ENCODE measurements at regions not wholly inside any gene's neighbourhood (a gene's known extent, or its start where the extent isn't known, plus 50 kb on each side); places are given as distances from the start of the nearest gene placed in this dataset.

DNA sequence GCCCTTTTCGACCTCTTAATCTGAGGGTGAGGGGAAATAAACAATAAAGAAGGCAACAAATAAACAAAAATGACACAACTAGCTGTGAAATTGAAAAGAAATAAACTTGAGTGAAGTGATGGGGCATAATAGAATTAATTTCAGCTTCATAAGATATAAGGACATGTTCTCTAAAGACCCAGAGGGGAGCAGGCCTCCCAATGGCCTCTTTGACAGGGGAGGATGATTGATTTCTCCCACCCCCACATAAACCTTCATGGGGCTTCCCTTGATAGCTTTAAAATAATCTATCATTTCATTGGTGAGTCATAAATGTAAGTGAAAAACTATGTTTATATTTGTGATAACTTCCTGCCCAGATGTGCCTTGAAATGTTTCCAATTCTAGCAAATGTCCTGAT lies 226.3 kb upstream of the RAG2 start:
- no peak for ATAC-seq
- 68 to 74% (median 73%) methylated on average over 1 of the region's 1 CpG for WGBS, 3 donors
- Histone ChIP-seq H3K27me3 (ENCODE audit: insufficient read depth in 3 of 3, low read length in 2 of 3) (peaks cover 0 to 3% (median 0%) of the 10 kb centered on the region in 3 donors), H3K4me1 (no peaks in the 10 kb centered on the region), H3K4me3 (no peak overlapping the region), H3K9me3 (no peaks in the 10 kb centered on the region), H3K27ac (no peak overlapping the region), H3K36me3 (ENCODE audit: insufficient read depth in 1 of 2, low read depth in 1 of 2) (no peaks in the 10 kb centered on the region)
- TF ChIP-seq, protein P1, sequence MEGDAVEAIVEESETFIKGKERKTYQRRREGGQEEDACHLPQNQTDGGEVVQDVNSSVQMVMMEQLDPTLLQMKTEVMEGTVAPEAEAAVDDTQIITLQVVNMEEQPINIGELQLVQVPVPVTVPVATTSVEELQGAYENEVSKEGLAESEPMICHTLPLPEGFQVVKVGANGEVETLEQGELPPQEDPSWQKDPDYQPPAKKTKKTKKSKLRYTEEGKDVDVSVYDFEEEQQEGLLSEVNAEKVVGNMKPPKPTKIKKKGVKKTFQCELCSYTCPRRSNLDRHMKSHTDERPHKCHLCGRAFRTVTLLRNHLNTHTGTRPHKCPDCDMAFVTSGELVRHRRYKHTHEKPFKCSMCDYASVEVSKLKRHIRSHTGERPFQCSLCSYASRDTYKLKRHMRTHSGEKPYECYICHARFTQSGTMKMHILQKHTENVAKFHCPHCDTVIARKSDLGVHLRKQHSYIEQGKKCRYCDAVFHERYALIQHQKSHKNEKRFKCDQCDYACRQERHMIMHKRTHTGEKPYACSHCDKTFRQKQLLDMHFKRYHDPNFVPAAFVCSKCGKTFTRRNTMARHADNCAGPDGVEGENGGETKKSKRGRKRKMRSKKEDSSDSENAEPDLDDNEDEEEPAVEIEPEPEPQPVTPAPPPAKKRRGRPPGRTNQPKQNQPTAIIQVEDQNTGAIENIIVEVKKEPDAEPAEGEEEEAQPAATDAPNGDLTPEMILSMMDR (IDR thresholded peaks at IDR 0.05): no peak
- DNase-seq: no peak
- intact Hi-C loops (cut with DNase I): no loop called here

GRCh38 chr11:36822829-36823228 lies 224.8 kb upstream of the RAG2 start:
- ATAC-seq: no peak
- DNase-seq: no peak
- Histone ChIP-seq H3K27me3 (ENCODE audit: insufficient read depth in 3 of 3, low read length in 2 of 3) (peaks cover 0 to 3% (median 0%) of the 10 kb centered on the region in 3 donors), H3K9me3 (no peaks in the 10 kb centered on the region), H3K36me3 (ENCODE audit: insufficient read depth in 1 of 2, low read depth in 1 of 2) (no peaks in the 10 kb centered on the region), H3K4me1 (no peaks in the 10 kb centered on the region), H3K4me3 (no peak overlapping the region), H3K27ac (no peak overlapping the region)
- TF ChIP-seq, protein P1 (IDR thresholded peaks at IDR 0.05): no peak
- WGBS, 3 donors: 89 to 94% (median 93%) methylated on average over 1 of the region's 1 CpG
- intact Hi-C loops (cut with DNase I): no loop called here

GRCh38 chr11:36818410-36818809 lies 220.4 kb upstream of the RAG2 start:
- intact Hi-C loops (cut with DNase I): no loop called here
- Histone ChIP-seq H3K27ac (no peak overlapping the region), H3K36me3 (ENCODE audit: insufficient read depth in 1 of 2, low read depth in 1 of 2) (no peaks in the 10 kb centered on the region), H3K9me3 (no peaks in the 10 kb centered on the region), H3K27me3 (ENCODE audit: insufficient read depth in 3 of 3, low read length in 2 of 3) (no peaks in the 10 kb centered on the region), H3K4me1 (no peaks in the 10 kb centered on the region), H3K4me3 (no peak overlapping the region)
- no peak for ATAC-seq
- WGBS, 3 donors: 50 to 60% (median 53%) methylated on average over 2 of the region's 2 CpGs
- TF ChIP-seq, protein P1 (IDR thresholded peaks at IDR 0.05): no peak
- no peak for DNase-seq

- H3K4me1 ChIP-seq: no peaks in the 10 kb centered on the region
- intact Hi-C loops (cut with DNase I): no loop called here
- H3K4me3 ChIP-seq: no peak overlapping the region
- H3K9me3 ChIP-seq: no peaks in the 10 kb centered on the region
- DNase-seq (no peak), ATAC-seq (no peak)
- TF ChIP-seq, protein P1 (IDR thresholded peaks at IDR 0.05): no peak
- no peak overlapping the region for H3K27ac ChIP-seq
- 76 to 84% (median 80%) methylated on average over 6 of the region's 6 CpGs for WGBS, 3 donors
- H3K36me3 ChIP-seq (ENCODE audit: insufficient read depth in 1 of 2, low read depth in 1 of 2): no peaks in the 10 kb centered on the region
- H3K27me3 ChIP-seq (ENCODE audit: insufficient read depth in 3 of 3, low read length in 2 of 3): no peaks in the 10 kb centered on the region
Measured at GRCh38 chr11:36817336-36817965, 219.4 kb upstream of the RAG2 start.

GRCh38 chr11:36809303-36809702 lies 211.3 kb upstream of the RAG2 start:
- H3K9me3 ChIP-seq: no peaks in the 10 kb centered on the region
- ATAC-seq (no peak), DNase-seq (no peak)
- no peaks in the 10 kb centered on the region for H3K4me1 ChIP-seq
- no peak overlapping the region for H3K27ac ChIP-seq
- TF ChIP-seq, protein P1 (IDR thresholded peaks at IDR 0.05): no peak
- intact Hi-C loops (cut with DNase I): no loop called here
- H3K4me3 ChIP-seq: no peak overlapping the region
- peaks cover 0 to 2% (median 0%) of the 10 kb centered on the region in 3 donors for H3K27me3 ChIP-seq (ENCODE audit: insufficient read depth in 3 of 3, low read length in 2 of 3)
- H3K36me3 ChIP-seq (ENCODE audit: insufficient read depth in 1 of 2, low read depth in 1 of 2): no peaks in the 10 kb centered on the region

Measured in psoas muscle (tissue), 7 donors.